ENCODE measurements at regions not wholly inside any gene's neighbourhood (a gene's known extent, or its start where the extent isn't known, plus 50 kb on each side); places are given as distances from the start of the nearest gene placed in this dataset.
"Not testable (repeated sequence)": the region's sequence is repeated elsewhere in the genome, so short reads cannot be mapped to it uniquely, and the experiment has no call there.

DNA sequence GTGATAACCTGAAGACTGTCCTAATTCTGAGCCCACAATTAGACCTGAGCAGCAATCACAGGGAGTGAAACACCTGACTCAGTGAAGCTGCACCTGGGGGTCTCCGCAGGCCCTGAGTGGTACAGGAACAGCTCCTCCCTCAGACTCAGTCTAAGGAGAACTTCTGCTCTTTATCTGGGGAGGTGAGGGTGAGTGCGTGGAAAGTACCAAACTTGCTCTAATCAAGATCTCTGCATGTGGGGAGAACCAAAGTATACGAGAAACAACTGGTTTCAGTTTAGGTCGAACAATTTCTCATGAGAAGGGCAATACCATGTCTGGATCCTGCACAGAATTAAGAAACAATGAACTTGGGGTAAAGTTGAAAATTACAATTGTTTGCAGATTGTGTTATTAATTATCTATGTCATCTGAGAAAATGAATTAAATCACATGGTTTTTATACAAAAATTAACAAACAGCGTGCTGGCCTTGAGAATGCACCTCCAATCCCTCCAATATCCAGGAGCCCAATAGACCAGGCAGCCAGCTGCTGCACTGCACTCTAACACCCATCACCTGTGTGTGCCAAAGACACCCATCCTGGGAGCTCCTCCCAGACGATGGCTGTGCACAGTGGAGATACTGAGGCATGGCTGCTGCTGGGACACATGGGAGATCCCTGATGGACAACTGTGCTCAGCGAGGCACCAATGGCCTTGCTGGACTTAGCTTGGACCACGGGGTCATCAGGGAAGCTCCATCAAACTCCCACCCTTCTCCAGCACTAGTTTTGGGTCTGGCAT is 828.8 kb downstream of the TMEM121 start:
- in situ Hi-C loops (cut with MboI; ENCODE audit: low sequenced_read_pairs) = not testable (repeated sequence)

DNA sequence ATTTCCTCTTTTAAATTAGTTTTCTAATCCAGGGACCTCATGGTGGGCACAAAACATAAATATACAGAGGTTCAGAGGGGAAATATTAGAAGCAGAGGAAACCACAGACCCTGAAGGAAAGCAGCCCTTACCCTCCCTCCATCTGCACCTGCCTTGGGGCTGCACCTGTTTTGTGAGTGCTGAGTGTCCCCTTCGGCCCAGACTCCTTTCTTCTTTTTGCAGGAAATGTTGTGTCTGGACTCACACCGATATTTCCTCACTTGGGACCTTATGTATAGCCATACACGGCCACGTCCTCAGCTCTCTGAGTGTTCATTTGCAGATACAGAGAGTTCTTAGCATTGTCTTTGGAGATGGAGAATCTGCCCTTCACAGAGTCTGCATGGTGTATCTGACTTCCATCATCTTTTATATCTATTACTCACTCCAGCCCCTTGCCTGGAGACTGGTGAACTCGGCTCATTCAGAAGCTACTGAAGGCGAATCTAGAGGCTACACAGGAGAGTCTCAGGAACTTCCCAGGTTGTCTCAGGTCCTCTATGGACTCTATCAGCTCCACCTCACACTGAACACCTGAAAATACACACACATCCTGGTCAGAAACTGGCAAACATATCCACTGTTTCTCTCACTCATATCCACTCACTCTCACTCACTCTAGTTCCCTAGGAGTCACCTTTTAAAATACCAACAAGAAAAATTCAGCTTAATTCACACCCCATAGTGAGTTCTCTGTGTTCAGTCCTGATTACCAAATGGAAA is 829.7 kb downstream of the TMEM121 start:
- in situ Hi-C loops (cut with MboI; ENCODE audit: low sequenced_read_pairs) = not testable (repeated sequence)

GRCh38 chr14:106356643-106356930 is 830.2 kb downstream of the TMEM121 start:
- in situ Hi-C loops (cut with MboI; ENCODE audit: low sequenced_read_pairs) = not testable (repeated sequence)

GRCh38 chr14:106359157-106359887 is 832.9 kb downstream of the TMEM121 start:
- in situ Hi-C loops (cut with MboI; ENCODE audit: low sequenced_read_pairs) = not testable (repeated sequence)

GRCh38 chr14:106365371-106365770 is 839.0 kb downstream of the TMEM121 start:
- in situ Hi-C loops (cut with MboI; ENCODE audit: low sequenced_read_pairs) = not testable (repeated sequence)

DNA sequence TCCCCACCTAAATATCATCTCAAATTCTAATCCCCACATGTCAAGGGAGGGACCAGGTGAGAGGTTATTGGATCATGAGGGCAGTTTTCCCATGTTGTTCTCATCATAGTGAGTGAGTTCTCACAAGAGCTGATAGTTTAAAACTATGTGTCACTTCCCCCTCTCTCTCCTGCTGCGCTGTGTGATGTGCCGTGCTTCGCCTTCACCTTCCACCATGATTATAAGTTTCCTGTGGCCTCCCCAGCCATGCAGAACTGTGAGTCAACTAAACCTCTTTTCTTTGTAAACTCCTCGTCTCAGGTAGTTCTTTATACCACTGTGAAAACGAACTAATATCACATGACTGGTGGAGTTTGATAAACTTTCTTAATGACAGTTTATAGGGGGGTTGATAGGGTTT is 839.5 kb downstream of the TMEM121 start:
- in situ Hi-C loops (cut with MboI; ENCODE audit: low sequenced_read_pairs) = not testable (repeated sequence)

DNA sequence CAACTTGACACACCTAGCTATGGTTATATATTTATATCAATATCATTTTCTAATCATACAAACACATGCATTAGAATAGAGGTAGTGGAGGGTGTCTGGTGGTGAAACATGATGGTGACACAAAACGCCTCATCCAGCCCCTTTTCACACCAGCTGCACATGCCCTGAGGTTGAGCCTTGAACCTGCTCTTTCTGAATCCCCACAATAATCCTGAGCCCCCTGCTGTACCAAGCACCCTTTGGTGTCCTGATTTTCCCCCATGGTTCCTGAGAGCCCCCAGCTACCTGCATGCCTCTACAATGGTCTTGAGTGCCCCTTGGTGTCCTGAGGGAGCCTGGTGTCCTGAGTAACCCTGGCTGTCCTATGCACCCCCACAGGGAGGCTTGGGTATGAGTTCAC is 840.6 kb downstream of the TMEM121 start:
- in situ Hi-C loops (cut with MboI; ENCODE audit: low sequenced_read_pairs) = not testable (repeated sequence)

- in situ Hi-C loops (cut with MboI; ENCODE audit: low sequenced_read_pairs) = not testable (repeated sequence)
Observed at GRCh38 chr14:106369456-106369855, 843.1 kb downstream of the TMEM121 start.

DNA sequence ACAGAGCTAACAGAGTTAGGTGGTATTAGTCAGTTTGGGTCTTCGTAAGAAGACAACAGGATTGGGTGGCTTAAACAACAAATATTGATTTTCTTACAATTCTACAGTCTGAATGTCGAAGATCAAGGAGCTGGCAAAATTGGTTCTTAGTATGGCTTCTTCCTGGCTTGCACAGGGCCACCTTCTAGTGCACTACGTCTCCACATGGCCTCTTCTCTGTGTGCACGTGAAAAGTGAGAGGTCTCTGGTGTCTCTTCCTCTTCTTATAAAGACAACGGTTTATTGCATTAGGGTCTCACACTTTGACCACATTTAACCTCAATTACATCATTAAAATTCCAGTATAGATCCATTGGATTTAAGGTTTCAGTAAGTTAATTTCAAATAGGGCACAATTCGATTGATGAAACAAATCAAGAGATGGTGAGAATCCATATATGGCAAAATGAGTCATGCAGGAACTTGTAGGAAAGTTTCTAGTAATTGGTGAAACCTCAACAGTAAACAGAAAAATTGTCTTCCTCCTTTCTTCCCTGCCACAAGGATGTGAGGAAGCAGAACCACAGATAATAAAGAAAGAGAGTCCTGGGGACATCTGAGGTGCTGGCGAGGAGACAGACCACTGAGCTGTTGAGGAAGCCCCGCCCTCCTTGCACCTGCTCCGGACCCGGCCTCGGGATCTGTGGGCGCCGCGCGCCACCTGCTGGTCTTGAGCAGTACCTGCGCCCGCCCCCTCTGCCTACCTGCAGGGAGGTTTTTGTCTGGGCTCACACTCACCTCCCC is 846.7 kb downstream of the TMEM121 start:
- in situ Hi-C loops (cut with MboI; ENCODE audit: low sequenced_read_pairs) = no loop called here

GRCh38 chr14:106373653-106374110 is 847.3 kb downstream of the TMEM121 start:
- in situ Hi-C loops (cut with MboI; ENCODE audit: low sequenced_read_pairs) = not testable (repeated sequence)

DNA sequence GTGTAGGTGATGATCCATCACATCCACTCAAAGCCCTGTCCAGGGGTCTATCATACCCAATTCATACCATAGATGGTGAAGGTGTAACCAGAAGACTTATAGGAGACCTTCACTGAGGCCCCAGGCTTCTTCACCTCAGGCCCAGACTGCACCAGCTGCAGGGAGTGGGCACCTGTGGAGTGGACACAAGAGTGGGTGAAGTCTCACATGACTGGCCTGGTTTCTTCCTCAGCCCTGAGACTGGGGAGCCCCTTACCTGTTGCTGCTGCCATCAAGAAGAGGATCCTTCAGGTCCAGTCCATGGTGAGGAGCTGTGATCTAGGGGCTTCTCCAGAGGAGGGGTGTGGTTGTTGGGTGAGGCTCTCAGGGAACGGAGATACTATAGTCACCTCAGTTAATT is 851.0 kb downstream of the TMEM121 start:
- in situ Hi-C loops (cut with MboI; ENCODE audit: low sequenced_read_pairs) = no loop called here

- in situ Hi-C loops (cut with MboI; ENCODE audit: low sequenced_read_pairs) = no loop called here
Observed at GRCh38 chr14:106378191-106378590, 851.8 kb downstream of the TMEM121 start.

GRCh38 chr14:106380740-106381139 is 854.4 kb downstream of the TMEM121 start:
- in situ Hi-C loops (cut with MboI; ENCODE audit: low sequenced_read_pairs) = no loop called here

DNA sequence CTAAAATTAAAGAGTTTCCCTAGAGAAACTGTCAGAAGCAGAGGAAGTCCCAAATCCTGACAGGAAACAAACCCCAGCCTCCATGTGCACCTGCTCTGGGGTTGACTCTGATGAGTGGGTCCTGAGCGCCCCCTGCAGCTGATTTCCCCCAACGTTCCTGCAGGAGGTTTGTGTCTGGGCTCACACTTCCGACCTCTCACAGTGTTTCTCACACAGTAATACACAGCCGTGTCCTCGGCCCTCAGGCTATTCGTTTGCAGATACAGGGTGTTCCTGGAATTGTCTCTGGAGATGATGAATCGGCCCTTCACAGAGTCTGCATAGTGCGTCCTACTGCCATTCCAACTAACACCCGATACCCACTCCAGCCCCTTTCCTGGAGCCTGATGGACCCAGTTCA is 862.8 kb downstream of the TMEM121 start:
- in situ Hi-C loops (cut with MboI; ENCODE audit: low sequenced_read_pairs) = not testable (repeated sequence)

DNA sequence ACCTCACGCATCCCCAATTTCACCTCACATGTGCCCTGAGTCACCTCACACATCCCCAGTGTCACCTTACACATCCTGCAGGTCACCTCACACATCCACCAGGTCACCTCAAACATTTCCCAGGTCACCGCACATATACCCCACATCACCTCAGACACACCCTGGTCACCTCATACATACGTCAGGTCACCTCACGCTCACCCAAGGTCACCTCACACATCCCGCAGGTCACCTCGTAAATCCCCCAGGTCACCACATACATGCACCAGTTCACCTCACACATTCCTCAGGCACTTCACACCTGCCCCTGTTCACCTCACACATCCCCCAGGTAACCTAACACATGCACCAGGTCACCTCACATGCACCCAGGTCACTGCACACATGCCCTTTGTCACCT is 864.0 kb downstream of the TMEM121 start:
- in situ Hi-C loops (cut with MboI; ENCODE audit: low sequenced_read_pairs) = no loop called here

GRCh38 chr14:106390947-106391346 is 864.6 kb downstream of the TMEM121 start:
- in situ Hi-C loops (cut with MboI; ENCODE audit: low sequenced_read_pairs) = no loop called here

DNA sequence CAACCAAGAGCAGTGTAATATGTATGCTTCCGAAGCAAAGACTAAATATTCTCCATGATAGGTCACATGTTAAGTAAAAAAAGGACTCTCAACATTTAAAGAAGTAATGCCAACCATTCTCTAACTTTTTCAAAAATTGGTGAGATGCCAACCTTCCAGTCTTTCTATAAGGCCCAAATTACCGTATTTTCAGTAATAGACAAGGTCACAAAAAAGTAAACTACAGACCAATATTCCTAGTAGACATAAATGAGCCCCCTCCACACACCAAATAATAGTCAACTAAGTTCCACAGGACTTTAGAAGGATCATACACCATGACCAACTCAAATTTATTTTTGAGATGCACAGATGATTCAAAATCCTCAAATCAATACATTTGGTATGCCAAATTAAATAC is 867.4 kb downstream of the TMEM121 start:
- in situ Hi-C loops (cut with MboI; ENCODE audit: low sequenced_read_pairs) = no loop called here

DNA sequence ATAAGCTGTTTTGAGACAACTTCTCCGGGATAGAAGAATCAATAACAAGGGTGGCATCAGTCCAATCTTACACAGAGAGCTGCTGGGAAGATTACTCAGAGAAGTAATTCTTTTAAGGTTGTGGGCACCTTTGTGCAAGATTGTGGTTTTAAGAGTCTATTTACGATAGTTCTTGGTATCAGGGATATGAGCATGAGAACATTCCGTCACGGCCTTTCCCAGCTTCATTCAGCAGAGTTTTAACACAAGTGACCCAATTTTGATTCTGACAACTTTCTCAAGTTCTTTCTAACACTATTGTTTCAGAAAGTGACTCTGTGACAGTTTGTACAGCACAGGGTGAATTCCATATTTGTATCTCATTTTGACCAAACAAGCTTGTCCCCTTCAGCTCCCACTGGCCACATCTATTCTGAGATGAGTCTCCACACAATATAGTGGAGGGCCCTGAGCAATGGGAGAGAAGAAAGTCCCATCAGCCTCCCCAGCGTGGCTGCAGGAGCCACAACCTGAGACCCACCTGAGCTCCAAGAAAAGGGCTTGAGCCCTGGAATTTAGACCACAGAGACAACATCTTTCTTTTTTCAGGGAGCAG is 869.2 kb downstream of the TMEM121 start:
- in situ Hi-C loops (cut with MboI; ENCODE audit: low sequenced_read_pairs) = no loop called here

- in situ Hi-C loops (cut with MboI; ENCODE audit: low sequenced_read_pairs) = no loop called here
Observed at GRCh38 chr14:106396999-106397398, 870.6 kb downstream of the TMEM121 start.

GRCh38 chr14:106398931-106399331 is 872.5 kb downstream of the TMEM121 start:
- in situ Hi-C loops (cut with MboI; ENCODE audit: low sequenced_read_pairs) = not testable (repeated sequence)
